ENCODE measurements at regions not wholly inside any gene's neighbourhood (a gene's known extent, or its start where the extent isn't known, plus 50 kb on each side); places are given as distances from the start of the nearest gene placed in this dataset.

GRCh38 chr13:39892721-39893685 lies 237.5 kb downstream of the COG6 start:
- no peak for DNase-seq (ENCODE audit: low read depth)

- DNase-seq (ENCODE audit: low read depth): no peak
Measured at GRCh38 chr13:39893808-39894207, 238.3 kb downstream of the COG6 start.

- DNase-seq (ENCODE audit: low read depth): no peak
Measured at GRCh38 chr13:39894586-39894985, 239.1 kb downstream of the COG6 start.

- DNase-seq (ENCODE audit: low read depth): no peak
Measured at GRCh38 chr13:39895254-39895653, 239.8 kb downstream of the COG6 start.

- DNase-seq (ENCODE audit: low read depth): no peak
Measured at GRCh38 chr13:39897636-39898035, 242.2 kb downstream of the COG6 start.

- DNase-seq (ENCODE audit: low read depth): no peak
Measured at GRCh38 chr13:39900106-39900750, 244.8 kb downstream of the COG6 start.

GRCh38 chr13:39904959-39905358 lies 249.5 kb downstream of the COG6 start:
- no peak for DNase-seq (ENCODE audit: low read depth)

- DNase-seq (ENCODE audit: low read depth): no peak
Measured at GRCh38 chr13:39909634-39910033, 254.2 kb downstream of the COG6 start.

- no peak for DNase-seq (ENCODE audit: low read depth)
Measured at GRCh38 chr13:39910041-39910440, 254.6 kb downstream of the COG6 start.

- no peak for DNase-seq (ENCODE audit: low read depth)
Measured at GRCh38 chr13:39910833-39911232, 255.4 kb downstream of the COG6 start.

GRCh38 chr13:39913339-39913738 lies 257.9 kb downstream of the COG6 start:
- DNase-seq (ENCODE audit: low read depth): no peak

- no peak for DNase-seq (ENCODE audit: low read depth)
Measured at GRCh38 chr13:39913928-39914327, 258.5 kb downstream of the COG6 start.

GRCh38 chr13:39915418-39915817 lies 260.0 kb downstream of the COG6 start:
- no peak for DNase-seq (ENCODE audit: low read depth)

GRCh38 chr13:39916330-39916729 lies 260.9 kb downstream of the COG6 start:
- no peak for DNase-seq (ENCODE audit: low read depth)

- no peak for DNase-seq (ENCODE audit: low read depth)
Measured at GRCh38 chr13:39918620-39919236, 263.3 kb downstream of the COG6 start.

GRCh38 chr13:39920613-39921012 lies 265.2 kb downstream of the COG6 start:
- no peak for DNase-seq (ENCODE audit: low read depth)

GRCh38 chr13:39926345-39926744 lies 270.9 kb downstream of the COG6 start:
- DNase-seq (ENCODE audit: low read depth): no peak

GRCh38 chr13:39928261-39928660 lies 272.8 kb downstream of the COG6 start:
- DNase-seq (ENCODE audit: low read depth): no peak

GRCh38 chr13:39929583-39929982 lies 274.1 kb downstream of the COG6 start:
- DNase-seq (ENCODE audit: low read depth): no peak

- DNase-seq (ENCODE audit: low read depth): no peak
Measured at GRCh38 chr13:39930060-39930459, 274.6 kb downstream of the COG6 start.

GRCh38 chr13:39930544-39931444 lies 275.3 kb downstream of the COG6 start:
- no peak for DNase-seq (ENCODE audit: low read depth)

Data from HT1080 (cell line).